ENCODE measurements at regions not wholly inside any gene's neighbourhood (a gene's known extent, or its start where the extent isn't known, plus 50 kb on each side); places are given as distances from the start of the nearest gene placed in this dataset.
"Not testable (repeated sequence)": the region's sequence is repeated elsewhere in the genome, so short reads cannot be mapped to it uniquely, and the experiment has no call there.

DNA sequence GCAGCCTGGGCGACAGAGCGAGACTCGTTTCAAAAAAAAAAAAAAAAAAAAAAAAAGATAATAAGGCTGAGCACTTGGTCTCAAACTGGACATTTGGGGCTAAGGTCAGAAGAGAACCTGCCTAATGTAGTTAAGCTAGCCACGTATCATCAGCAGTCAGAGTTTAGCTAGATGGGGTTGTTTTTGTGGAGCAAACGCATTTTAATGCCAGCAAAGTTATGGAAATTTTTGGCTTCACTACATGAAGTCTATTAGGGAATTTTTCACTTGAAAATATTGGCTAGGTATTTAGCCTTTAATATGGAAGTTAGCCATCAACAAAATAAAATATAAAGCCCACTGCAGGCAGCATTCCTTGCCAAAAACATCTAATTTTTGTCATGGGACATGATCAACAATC lies 902.9 kb upstream of the CDH18 start:
- intact Hi-C loops (cut with micrococcal nuclease); H3K4me3 Mint-ChIP-seq; H3K27ac Mint-ChIP-seq; H3K27me3 Mint-ChIP-seq; H3K36me3 Mint-ChIP-seq (ENCODE audit: low read depth); H3K4me1 Mint-ChIP-seq (ENCODE audit: low read depth): not testable (repeated sequence)
- peaks cover 30% of the 10 kb centered on the region for H3K9me3 Mint-ChIP-seq

DNA sequence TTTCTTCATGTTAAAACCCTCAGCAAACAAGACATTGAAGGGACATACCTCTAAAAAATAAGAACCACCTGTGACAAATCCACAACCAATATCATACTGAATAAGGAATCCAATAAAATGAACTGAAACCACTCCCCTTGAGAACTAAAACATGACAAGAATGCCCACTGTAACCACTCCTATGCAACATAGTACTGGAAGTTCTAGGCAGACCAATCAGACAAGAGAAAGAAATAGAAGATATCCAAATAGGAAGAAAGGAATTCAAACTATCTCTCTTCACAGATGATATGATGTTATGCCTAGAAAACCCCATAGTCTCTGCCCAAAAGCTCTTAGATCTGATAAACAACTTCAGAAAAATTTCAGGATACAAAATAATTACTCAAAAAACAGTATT lies 887.7 kb upstream of the CDH18 start:
- H3K9me3 Mint-ChIP-seq; H3K36me3 Mint-ChIP-seq (ENCODE audit: low read depth); H3K27ac Mint-ChIP-seq; H3K4me1 Mint-ChIP-seq (ENCODE audit: low read depth); intact Hi-C loops (cut with micrococcal nuclease); H3K4me3 Mint-ChIP-seq; H3K27me3 Mint-ChIP-seq: not testable (repeated sequence)

DNA sequence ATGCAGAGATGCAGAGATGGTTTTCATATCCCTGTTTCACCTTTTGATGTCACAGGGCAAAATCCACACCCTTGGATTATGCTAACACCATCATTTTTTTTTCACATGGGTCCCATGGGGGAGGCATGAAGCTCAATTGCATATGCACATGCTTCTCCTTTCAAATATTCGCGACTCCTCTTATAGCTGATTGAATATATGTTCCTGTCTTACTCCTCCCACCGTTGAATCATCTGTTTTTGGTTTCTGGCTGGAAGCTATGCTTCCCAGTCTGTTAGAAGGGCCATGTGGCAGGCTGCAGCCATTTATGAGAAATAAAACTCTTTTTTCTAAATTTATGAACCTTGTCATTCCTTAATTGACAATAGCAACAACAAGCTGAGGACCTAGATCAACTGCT lies 877.9 kb upstream of the CDH18 start:
- H3K4me1 Mint-ChIP-seq (ENCODE audit: low read depth); H3K36me3 Mint-ChIP-seq (ENCODE audit: low read depth); H3K4me3 Mint-ChIP-seq; intact Hi-C loops (cut with micrococcal nuclease); H3K27me3 Mint-ChIP-seq; H3K9me3 Mint-ChIP-seq; H3K27ac Mint-ChIP-seq: not testable (repeated sequence)

DNA sequence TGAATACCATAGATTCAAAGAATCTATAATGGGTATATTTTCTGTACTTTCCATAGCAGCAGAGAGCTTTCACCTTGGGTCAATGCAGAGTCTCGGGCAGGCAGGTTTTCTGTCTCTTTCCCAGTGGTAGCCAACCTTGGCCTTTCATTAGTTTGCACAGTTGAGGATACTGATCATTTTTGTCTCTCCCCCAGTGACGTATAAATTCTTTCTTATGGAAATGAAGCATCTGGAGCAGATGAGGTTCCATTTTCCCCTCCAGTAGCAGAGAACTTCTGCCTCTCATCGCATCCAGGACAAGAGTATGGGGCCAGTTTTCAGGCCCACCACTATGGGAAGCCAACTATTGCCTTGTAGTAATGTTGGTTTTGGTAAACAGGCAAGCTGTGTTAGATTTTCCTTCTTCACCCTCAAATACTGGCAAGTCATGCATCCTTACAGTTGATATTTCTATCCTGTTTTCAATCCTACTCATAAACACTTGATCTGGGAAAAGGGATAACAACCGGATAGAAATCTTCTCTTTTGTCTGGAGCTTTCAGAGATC lies 845.2 kb upstream of the CDH18 start:
- Mint-ChIP-seq H3K4me3 (no peak overlapping the region), H3K36me3 (ENCODE audit: low read depth) (no peaks in the 10 kb centered on the region), H3K27ac (no peak overlapping the region), H3K27me3 (no peaks in the 10 kb centered on the region), H3K4me1 (ENCODE audit: low read depth) (no peaks in the 10 kb centered on the region), H3K9me3 (peaks cover 29% of the 10 kb centered on the region)
- intact Hi-C loops (cut with micrococcal nuclease) = no loop called here

DNA sequence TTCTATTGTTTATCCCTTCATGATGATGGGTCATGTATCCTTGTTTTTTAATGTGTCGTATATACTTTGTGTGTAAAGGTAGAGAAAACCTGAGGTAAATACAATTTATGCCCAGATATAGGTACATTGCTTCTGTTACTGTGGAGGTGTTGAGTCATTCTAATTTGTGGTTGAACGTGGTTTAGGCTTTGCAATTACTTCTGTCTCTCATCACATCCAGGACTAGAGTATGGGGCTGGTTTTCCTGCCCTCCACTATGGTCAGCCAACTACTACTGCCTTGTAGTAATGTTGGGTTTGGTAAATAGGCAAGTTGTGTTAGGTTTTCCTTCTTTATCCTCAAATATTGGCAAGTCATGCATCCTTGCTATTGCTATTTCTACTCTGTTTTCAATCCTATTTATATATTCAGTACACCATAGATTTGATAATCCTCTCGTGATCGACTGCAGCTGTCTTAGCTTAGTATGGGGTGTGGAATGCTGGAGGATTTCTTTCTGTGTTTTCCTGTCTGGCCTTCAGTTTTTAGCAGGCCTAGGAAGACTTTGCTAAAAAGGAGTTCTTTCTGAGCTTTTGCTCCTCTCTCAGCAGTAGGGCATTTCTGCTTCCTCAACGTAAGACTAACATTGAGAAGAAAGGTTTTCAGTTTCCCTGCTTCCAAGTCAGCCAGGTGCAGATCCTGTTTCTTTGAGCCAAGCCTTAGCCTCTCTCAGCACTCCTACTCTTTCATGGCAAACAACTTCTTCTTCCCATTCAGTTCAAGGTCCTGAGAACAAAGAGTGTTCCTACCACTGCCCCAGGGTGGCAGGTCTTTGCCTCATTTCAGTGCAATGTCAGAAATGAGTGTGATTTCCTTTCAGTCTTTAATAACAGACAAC lies 844.4 kb upstream of the CDH18 start:
- intact Hi-C loops (cut with micrococcal nuclease) = no loop called here
- H3K27ac Mint-ChIP-seq = no peak overlapping the region

DNA sequence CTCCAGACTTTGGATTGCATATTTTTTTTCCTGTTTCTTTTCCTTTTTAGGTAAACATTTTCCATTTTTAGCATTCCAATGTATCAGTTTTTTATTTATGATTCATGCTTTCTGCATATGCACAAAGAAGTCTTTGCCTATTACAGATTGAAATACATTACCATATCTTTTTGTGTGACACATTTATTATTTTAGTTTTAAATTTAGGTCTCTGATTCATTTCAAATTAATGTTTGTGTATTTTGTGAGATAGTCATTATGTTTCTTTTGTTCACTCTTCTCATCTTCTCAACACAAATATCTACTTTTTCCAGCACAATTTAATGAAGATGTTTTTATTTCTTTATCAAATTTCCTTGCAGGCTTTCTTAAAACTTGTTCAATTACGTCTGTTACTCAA lies 838.0 kb upstream of the CDH18 start:
- intact Hi-C loops (cut with micrococcal nuclease); H3K4me3 Mint-ChIP-seq; H3K9me3 Mint-ChIP-seq; H3K4me1 Mint-ChIP-seq (ENCODE audit: low read depth); H3K27me3 Mint-ChIP-seq; H3K27ac Mint-ChIP-seq; H3K36me3 Mint-ChIP-seq (ENCODE audit: low read depth): not testable (repeated sequence)

More for the DNA sequence above, 844.4 kb upstream of the CDH18 start:
- Mint-ChIP-seq H3K9me3 (peaks cover 29% of the 10 kb centered on the region), H3K36me3 (ENCODE audit: low read depth) (no peaks in the 10 kb centered on the region), H3K4me3 (no peak overlapping the region), H3K4me1 (ENCODE audit: low read depth) (no peaks in the 10 kb centered on the region), H3K27me3 (no peaks in the 10 kb centered on the region)

DNA sequence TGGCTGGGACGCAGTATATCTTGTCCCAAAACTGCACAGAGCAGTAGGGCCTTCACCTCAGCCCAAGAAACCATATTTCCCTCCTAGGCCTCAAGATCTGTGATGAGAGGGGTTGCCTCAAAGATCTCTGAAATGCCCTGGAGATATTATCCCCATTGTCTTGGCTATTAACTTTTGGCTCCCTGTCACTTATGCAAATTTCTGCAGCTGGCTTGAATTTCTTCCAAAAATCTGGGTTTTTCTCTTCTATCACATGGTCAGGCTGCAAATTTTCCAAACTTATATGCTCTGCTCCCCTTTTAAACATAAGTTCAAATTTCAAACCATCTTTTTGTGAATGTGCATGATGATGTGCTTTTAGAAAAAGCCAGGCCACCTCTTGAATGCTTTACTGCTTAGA lies 809.2 kb upstream of the CDH18 start:
- H3K36me3 Mint-ChIP-seq (ENCODE audit: low read depth); H3K4me3 Mint-ChIP-seq; H3K27ac Mint-ChIP-seq; H3K27me3 Mint-ChIP-seq; H3K9me3 Mint-ChIP-seq; intact Hi-C loops (cut with micrococcal nuclease); H3K4me1 Mint-ChIP-seq (ENCODE audit: low read depth): not testable (repeated sequence)

DNA sequence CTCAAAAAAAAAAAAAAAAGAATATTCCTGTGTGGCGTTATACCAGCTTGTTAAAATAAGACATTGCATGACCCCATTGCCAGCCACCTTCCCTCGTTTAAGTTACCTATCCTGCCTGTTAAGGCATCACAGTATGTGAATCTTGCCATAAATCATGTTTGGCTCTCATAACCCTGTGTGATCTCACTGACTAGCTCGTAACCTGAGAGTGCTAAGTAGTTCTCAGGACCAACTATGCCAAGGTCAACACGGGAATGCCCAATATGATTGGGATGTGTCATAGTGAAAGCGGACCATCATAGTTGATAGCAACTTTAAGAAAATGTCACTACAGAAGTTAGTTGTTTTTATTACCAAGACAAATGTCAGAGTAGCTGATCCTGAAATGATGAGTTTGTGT lies 796.8 kb upstream of the CDH18 start:
- H3K27me3 Mint-ChIP-seq; intact Hi-C loops (cut with micrococcal nuclease); H3K4me3 Mint-ChIP-seq; H3K36me3 Mint-ChIP-seq (ENCODE audit: low read depth); H3K9me3 Mint-ChIP-seq; H3K27ac Mint-ChIP-seq; H3K4me1 Mint-ChIP-seq (ENCODE audit: low read depth): not testable (repeated sequence)

DNA sequence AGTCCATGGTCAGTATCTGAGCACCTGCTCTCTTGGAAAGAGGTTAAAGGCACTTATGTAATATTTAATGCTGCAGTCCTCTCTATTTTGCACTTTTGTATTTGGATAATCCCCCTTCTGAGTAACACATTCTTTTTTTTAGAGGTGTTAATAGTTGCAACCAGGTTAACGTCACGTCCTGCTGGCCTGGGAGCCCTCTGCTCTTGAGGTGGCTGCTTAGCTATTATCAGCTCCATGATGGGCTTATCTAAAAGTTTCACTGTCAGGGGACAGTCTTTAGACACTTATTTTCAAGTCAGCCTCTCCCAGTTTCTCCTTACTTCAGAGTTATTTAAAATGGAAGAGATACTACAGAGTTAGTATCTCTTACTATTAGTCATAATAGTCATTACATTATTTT lies 795.5 kb upstream of the CDH18 start:
- H3K4me3 Mint-ChIP-seq; H3K4me1 Mint-ChIP-seq (ENCODE audit: low read depth); H3K27me3 Mint-ChIP-seq; H3K36me3 Mint-ChIP-seq (ENCODE audit: low read depth); H3K27ac Mint-ChIP-seq; intact Hi-C loops (cut with micrococcal nuclease); H3K9me3 Mint-ChIP-seq: not testable (repeated sequence)

DNA sequence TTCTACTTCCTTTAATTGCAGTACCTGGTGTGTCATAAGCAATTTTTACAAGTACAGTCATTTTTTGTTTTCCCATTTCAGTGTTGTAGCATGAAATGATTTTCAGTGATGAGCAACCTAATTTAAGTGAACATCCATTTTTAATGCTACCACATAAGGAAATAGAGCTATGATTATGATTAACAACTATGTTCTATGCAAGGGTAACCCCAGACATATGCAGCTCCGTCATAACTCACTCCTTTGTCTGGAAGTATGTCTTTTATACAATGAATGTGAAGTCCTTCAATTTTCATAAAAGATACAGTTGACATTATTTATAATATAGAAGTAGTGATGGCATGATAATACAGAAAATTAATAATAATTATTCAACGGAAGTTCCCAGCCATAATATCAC lies 783.3 kb upstream of the CDH18 start:
- intact Hi-C loops (cut with micrococcal nuclease); H3K4me1 Mint-ChIP-seq (ENCODE audit: low read depth); H3K27me3 Mint-ChIP-seq; H3K27ac Mint-ChIP-seq; H3K4me3 Mint-ChIP-seq; H3K9me3 Mint-ChIP-seq; H3K36me3 Mint-ChIP-seq (ENCODE audit: low read depth): not testable (repeated sequence)

DNA sequence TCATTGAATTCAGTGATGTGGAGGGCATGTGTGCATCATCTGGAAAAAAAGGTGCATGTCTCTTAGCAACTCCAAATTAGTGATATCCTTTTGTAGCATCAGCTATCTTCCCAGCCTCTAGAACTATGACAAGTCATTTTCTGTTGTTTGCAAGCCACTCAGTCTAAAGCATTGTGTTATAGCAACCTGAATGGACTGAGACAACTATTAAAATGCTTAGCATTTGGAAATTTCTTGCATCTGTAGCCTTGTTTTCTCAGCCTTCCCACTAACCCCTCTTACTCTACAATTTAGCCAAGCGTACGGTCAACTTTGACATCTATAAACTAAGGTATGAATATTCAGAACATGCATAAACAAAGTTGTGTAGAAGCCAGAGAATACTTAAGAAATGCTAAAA lies 777.1 kb upstream of the CDH18 start:
- H3K4me3 Mint-ChIP-seq; H3K36me3 Mint-ChIP-seq (ENCODE audit: low read depth); H3K4me1 Mint-ChIP-seq (ENCODE audit: low read depth); H3K9me3 Mint-ChIP-seq; H3K27me3 Mint-ChIP-seq; H3K27ac Mint-ChIP-seq; intact Hi-C loops (cut with micrococcal nuclease): not testable (repeated sequence)

DNA sequence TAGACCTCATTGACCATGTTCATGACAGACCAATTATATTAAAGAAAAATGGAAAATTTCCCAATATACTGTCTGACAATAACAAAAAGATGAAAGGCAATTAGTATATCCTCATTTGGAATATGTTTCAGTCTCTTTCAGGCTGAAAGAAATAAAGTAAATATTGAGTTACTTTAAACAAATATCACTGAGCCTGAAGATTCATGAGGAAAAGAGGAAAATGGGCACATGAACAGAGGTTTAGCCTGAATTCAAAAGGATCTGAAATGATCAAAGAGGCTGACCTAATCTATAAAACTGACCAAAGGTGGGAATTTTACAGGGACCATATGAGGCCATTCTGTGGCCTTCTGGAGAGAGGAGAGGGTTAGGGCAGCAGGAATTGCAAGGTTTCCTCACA lies 771.5 kb upstream of the CDH18 start:
- H3K9me3 Mint-ChIP-seq; H3K4me3 Mint-ChIP-seq; H3K36me3 Mint-ChIP-seq (ENCODE audit: low read depth); H3K27ac Mint-ChIP-seq; H3K27me3 Mint-ChIP-seq; H3K4me1 Mint-ChIP-seq (ENCODE audit: low read depth); intact Hi-C loops (cut with micrococcal nuclease): not testable (repeated sequence)

DNA sequence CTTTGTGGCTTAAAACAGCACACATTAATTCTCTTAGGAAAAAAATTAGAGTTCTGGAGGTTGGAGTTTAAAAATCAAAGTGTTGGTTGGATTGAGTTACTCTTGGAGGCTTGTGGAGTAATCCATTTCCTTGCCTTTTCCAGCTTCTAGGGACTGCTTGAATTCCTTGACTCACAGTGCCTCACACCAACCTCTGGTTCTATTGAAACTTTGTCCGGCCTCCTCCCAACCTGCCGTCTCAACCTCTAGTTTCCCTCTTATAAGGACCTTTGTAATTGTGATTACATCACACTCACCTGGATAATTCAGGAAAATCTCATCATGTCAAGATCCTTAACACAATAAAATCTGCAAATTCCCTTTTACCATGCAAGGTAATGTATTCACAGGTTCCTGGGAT lies 764.2 kb upstream of the CDH18 start:
- H3K27ac Mint-ChIP-seq; intact Hi-C loops (cut with micrococcal nuclease); H3K4me3 Mint-ChIP-seq; H3K27me3 Mint-ChIP-seq; H3K36me3 Mint-ChIP-seq (ENCODE audit: low read depth); H3K4me1 Mint-ChIP-seq (ENCODE audit: low read depth); H3K9me3 Mint-ChIP-seq: not testable (repeated sequence)

DNA sequence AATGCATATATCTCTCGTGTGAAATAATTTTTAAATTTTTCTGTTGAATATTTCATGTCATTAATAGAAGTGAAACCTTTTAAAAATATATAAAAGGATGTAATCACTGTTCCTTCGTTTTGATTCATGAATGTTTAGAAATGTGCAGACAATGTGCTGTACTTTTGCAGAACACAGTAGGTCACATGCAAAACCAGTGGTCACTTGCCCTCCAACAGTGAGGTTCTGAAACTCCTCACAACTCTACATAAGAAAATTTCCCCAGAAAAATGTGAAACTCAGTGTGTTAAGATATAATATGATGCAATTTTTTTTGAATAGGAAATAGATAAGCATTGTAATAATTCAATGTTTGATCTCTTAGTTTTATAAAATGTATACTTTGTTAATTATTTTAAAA lies 747.7 kb upstream of the CDH18 start:
- H3K27ac Mint-ChIP-seq; intact Hi-C loops (cut with micrococcal nuclease); H3K4me1 Mint-ChIP-seq (ENCODE audit: low read depth); H3K27me3 Mint-ChIP-seq; H3K36me3 Mint-ChIP-seq (ENCODE audit: low read depth); H3K4me3 Mint-ChIP-seq: not testable (repeated sequence)
- peaks cover 12% of the 10 kb centered on the region for H3K9me3 Mint-ChIP-seq

DNA sequence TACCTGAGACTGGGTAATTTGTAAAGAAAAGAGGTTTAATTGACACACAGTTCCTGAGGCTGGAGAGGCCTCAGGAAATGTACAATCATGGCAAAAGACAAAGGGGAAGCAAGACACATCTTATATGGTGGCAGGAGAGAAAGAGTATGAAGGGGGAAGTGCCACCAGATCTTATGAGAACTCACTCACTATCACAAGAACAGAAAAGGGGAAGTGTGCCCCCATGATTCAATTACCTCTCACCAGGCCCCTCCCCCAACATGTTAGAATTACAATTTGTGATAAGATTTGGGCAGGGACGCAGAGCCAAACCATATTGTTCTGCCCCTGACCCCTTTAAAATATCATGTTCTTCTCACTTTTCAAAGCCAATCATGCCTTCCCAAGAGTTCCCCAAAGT lies 744.2 kb upstream of the CDH18 start:
- H3K4me1 Mint-ChIP-seq (ENCODE audit: low read depth); H3K4me3 Mint-ChIP-seq; H3K27me3 Mint-ChIP-seq; H3K27ac Mint-ChIP-seq; H3K36me3 Mint-ChIP-seq (ENCODE audit: low read depth); intact Hi-C loops (cut with micrococcal nuclease): not testable (repeated sequence)
- peaks cover 12% of the 10 kb centered on the region for H3K9me3 Mint-ChIP-seq

All from dendritic cell treated with granulocyte-macrophage colony-stimulating factor and Interleukin-4, amounts not matched to agents 40 ng/mL and 50 ng/mL, for 4 days (primary cell).